ENCODE measurements at regions not wholly inside any gene's neighbourhood (a gene's known extent, or its start where the extent isn't known, plus 50 kb on each side); places are given as distances from the start of the nearest gene placed in this dataset.

- no peak for TF ChIP-seq CTCF (conservative IDR thresholded peaks at IDR 0.05)
- no peak for TF ChIP-seq ZFX (IDR thresholded peaks at IDR 0.05)
Measured at GRCh38 chr4:24160358-24160757, 270.5 kb upstream of the PPARGC1A start.
